ENCODE measurements at regions not wholly inside any gene's neighbourhood (a gene's known extent, or its start where the extent isn't known, plus 50 kb on each side); places are given as distances from the start of the nearest gene placed in this dataset.

DNA sequence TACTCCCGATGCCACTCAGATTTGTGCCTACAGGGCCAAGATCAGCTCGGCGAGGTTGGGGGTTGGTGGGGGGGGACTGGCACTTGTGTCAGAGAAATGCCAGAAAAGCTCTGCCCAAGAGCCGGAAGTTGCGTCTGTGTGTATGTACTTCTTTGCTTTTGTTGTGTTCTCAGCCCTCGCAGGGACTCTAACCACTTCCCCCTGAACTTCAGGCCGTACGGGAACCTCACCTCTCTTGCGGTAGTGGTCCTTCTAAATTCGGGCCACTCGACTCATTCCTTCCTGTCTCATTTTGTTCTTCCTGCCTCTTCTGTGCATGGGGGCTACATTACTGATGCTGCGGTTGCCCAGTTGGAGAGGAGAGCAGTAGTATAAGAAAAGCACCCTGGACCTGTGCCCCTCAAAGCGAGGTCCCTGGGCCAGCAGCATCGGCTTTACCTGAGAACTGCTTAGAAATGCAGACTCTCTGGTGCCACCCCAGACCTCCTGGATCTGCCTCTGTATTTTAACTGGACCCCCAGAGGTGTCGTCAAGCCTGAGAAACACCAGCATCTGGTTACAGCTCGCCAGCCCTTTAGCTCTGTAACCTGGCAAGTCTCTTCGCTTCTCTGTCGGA lies 146.3 kb upstream of the RPS6KA3 start:
- Histone ChIP-seq H3K4me2 (ENCODE audit: low read length) (no peak overlapping the region), H2AFZ (ENCODE audit: low read depth, low read length) (no peak overlapping the region), H4K20me1 (ENCODE audit: insufficient read depth, low read length) (no peaks in the 10 kb centered on the region), H3K4me3 (ENCODE audit: insufficient read depth, low read depth, low read length) (no peak overlapping the region), H3K27ac (ENCODE audit: low read depth, low read length) (no peak overlapping the region), H3K9ac (ENCODE audit: low read length) (no peak overlapping the region), H3K79me2 (ENCODE audit: insufficient read depth, low read length) (no peaks in the 10 kb centered on the region), H3K9me3 (ENCODE audit: insufficient read depth, low read depth, low read length) (no peaks in the 10 kb centered on the region), H3K4me1 (ENCODE audit: insufficient read depth, low read length) (no peaks in the 10 kb centered on the region), H3K36me3 (ENCODE audit: insufficient read depth, low read length) (no peaks in the 10 kb centered on the region), H3K27me3 (ENCODE audit: insufficient read depth, low read length) (no peaks in the 10 kb centered on the region)
- FAIRE-seq, result no peak
- H3K27me3 Mint-ChIP-seq (ENCODE audit: low read depth, unreplicated experiment), result peaks cover 4% of the 10 kb centered on the region
- no peaks in the 10 kb centered on the region for H3K4me1 Mint-ChIP-seq (ENCODE audit: low read depth, unreplicated experiment)
- no peak for DNase-seq (ENCODE audit: low read depth)
- no peak overlapping the region for H3K4me3 Mint-ChIP-seq (ENCODE audit: unreplicated experiment)
- H3K36me3 Mint-ChIP-seq (ENCODE audit: low read depth, unreplicated experiment), result no peaks in the 10 kb centered on the region
- TF ChIP-seq EZH2 (IDR thresholded peaks at IDR 0.05; ENCODE audit: insufficient read depth, low read length), result no peak
- no peak for TF ChIP-seq CTCF (IDR thresholded peaks at IDR 0.05; ENCODE audit: insufficient read depth, low read depth, low read length)
- H3K9me3 Mint-ChIP-seq (ENCODE audit: unreplicated experiment), result peaks cover 2% of the 10 kb centered on the region
- no peak overlapping the region for H3K27ac Mint-ChIP-seq (ENCODE audit: unreplicated experiment)

GRCh38 chrX:20410540-20410939 lies 143.8 kb upstream of the RPS6KA3 start:
- FAIRE-seq, result no peak
- Mint-ChIP-seq H3K27ac (ENCODE audit: unreplicated experiment) (no peak overlapping the region), H3K4me1 (ENCODE audit: low read depth, unreplicated experiment) (no peaks in the 10 kb centered on the region), H3K4me3 (ENCODE audit: unreplicated experiment) (no peak overlapping the region), H3K36me3 (ENCODE audit: low read depth, unreplicated experiment) (no peaks in the 10 kb centered on the region), H3K9me3 (ENCODE audit: unreplicated experiment) (peaks cover 2% of the 10 kb centered on the region), H3K27me3 (ENCODE audit: low read depth, unreplicated experiment) (peaks cover 4% of the 10 kb centered on the region)
- Histone ChIP-seq H3K27me3 (ENCODE audit: insufficient read depth, low read length) (no peaks in the 10 kb centered on the region), H4K20me1 (ENCODE audit: insufficient read depth, low read length) (no peaks in the 10 kb centered on the region), H2AFZ (ENCODE audit: low read depth, low read length) (no peak overlapping the region), H3K4me1 (ENCODE audit: insufficient read depth, low read length) (no peaks in the 10 kb centered on the region), H3K9ac (ENCODE audit: low read length) (no peak overlapping the region), H3K36me3 (ENCODE audit: insufficient read depth, low read length) (no peaks in the 10 kb centered on the region), H3K4me2 (ENCODE audit: low read length) (no peak overlapping the region), H3K9me3 (ENCODE audit: insufficient read depth, low read depth, low read length) (no peaks in the 10 kb centered on the region), H3K27ac (ENCODE audit: low read depth, low read length) (no peak overlapping the region), H3K4me3 (ENCODE audit: insufficient read depth, low read depth, low read length) (no peak overlapping the region), H3K79me2 (ENCODE audit: insufficient read depth, low read length) (no peaks in the 10 kb centered on the region)
- no peak for DNase-seq (ENCODE audit: low read depth)
- TF ChIP-seq CTCF (IDR thresholded peaks at IDR 0.05; ENCODE audit: insufficient read depth, low read depth, low read length) (no peak), EZH2 (IDR thresholded peaks at IDR 0.05; ENCODE audit: insufficient read depth, low read length) (no peak)

DNA sequence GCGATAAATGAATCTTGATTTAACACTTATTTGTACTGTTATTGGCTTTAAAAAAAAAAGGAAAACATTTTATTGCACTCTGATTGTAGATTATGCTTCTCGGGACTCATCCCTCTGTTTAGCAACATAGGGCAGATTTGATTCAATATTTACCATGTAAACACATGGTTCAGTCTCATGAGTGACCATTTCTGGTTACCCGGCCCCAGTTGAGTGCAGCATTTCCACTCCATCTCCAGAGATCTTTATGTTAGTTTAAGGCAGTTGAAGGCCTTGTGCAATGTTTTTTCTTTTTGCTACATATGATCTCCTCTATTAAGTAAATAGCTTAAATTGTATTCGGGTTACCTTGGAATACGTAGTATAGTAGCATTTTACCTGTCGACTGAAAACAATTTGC lies 143.3 kb upstream of the RPS6KA3 start:
- Mint-ChIP-seq H3K27me3 (ENCODE audit: low read depth, unreplicated experiment) (peaks cover 4% of the 10 kb centered on the region), H3K9me3 (ENCODE audit: unreplicated experiment) (peaks cover 2% of the 10 kb centered on the region), H3K4me1 (ENCODE audit: low read depth, unreplicated experiment) (no peaks in the 10 kb centered on the region), H3K4me3 (ENCODE audit: unreplicated experiment) (no peak overlapping the region), H3K27ac (ENCODE audit: unreplicated experiment) (no peak overlapping the region), H3K36me3 (ENCODE audit: low read depth, unreplicated experiment) (no peaks in the 10 kb centered on the region)
- no peaks in the 10 kb centered on the region for H3K36me3 ChIP-seq (ENCODE audit: insufficient read depth, low read length)
- no peaks in the 10 kb centered on the region for H3K27me3 ChIP-seq (ENCODE audit: insufficient read depth, low read length)
- no peak overlapping the region for H3K4me3 ChIP-seq (ENCODE audit: insufficient read depth, low read depth, low read length)
- no peak overlapping the region for H3K9ac ChIP-seq (ENCODE audit: low read length)
- TF ChIP-seq EZH2 (IDR thresholded peaks at IDR 0.05; ENCODE audit: insufficient read depth, low read length) (no peak), CTCF (IDR thresholded peaks at IDR 0.05; ENCODE audit: insufficient read depth, low read depth, low read length) (no peak)
- peak; percentile 13 for FAIRE-seq
- H2AFZ ChIP-seq (ENCODE audit: low read depth, low read length), result no peak overlapping the region
- H3K27ac ChIP-seq (ENCODE audit: low read depth, low read length), result no peak overlapping the region
- H4K20me1 ChIP-seq (ENCODE audit: insufficient read depth, low read length), result no peaks in the 10 kb centered on the region
- no peaks in the 10 kb centered on the region for H3K4me1 ChIP-seq (ENCODE audit: insufficient read depth, low read length)
- no peak overlapping the region for H3K4me2 ChIP-seq (ENCODE audit: low read length)
- no peaks in the 10 kb centered on the region for H3K79me2 ChIP-seq (ENCODE audit: insufficient read depth, low read length)
- no peak for DNase-seq (ENCODE audit: low read depth)
- H3K9me3 ChIP-seq (ENCODE audit: insufficient read depth, low read depth, low read length), result no peaks in the 10 kb centered on the region

Measured in astrocyte (in vitro differentiated cells and primary cell).